ENCODE measurements at regions not wholly inside any gene's neighbourhood (a gene's known extent, or its start where the extent isn't known, plus 50 kb on each side); places are given as distances from the start of the nearest gene placed in this dataset.
A peak's percentile ranks its signal among the peaks of the same experiment; 100 is the strongest.
"Not testable (repeated sequence)": the region's sequence is repeated elsewhere in the genome, so short reads cannot be mapped to it uniquely, and the experiment has no call there.

DNA sequence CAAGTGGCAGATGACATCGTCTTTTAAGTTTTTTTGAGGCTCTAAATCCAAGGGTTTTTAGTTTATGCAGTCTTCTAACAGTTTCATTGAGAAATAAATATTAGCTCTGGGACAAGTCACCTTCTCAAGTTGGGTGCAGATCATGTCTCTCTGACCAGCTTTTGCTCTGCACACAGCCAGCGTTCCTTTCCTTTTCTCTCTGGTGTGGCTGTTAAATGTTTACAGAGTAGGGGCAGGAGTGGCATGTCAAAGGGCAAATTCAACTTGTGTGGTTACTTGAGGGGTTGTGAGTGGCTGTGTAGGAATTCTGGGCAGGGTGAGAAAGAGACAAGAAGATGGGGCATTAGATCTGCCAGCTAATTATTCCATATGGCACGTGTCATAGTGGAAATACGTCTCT lies 187.5 kb upstream of the HMHB1 start:
- no peak for DNase-seq

DNA sequence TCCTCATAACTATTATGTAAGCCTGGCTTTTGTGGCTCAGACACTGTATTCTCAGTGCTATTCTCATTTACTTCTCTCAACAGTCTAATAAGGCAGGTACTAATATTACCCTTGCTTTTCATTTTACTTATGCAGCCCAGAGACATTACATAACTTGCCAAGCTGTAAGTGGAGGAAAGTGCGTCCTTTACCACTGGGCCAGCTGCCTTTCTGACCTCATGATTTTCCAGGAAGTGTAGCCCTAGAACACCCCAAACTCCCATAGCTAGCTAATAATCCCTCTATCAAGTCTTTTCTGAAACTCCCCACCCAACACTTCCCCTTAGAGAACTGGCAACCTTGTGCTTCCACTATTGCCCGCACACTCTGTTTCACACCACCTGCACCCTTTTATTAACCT lies 192.9 kb upstream of the HMHB1 start:
- DNase-seq, result peak; percentile 45

DNA sequence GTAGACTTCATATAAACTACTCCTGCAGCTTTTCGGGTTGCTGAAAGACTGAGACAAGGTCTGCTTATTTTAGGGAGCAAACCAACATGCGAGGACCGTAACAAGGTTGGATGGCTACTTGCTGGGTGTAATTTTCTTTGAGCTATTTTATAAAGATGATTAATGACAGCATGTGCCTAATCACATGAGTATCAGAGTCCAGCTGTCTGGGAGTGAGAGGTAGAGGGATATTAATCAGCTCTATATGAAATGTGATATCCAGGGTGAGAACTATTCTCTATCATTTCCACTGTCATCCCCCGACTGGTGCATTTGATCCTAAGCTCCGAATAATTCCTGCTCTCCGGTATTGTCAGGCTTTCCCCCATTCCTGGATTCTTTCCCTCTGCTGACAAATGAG lies 193.8 kb upstream of the HMHB1 start:
- no peak for DNase-seq

DNA sequence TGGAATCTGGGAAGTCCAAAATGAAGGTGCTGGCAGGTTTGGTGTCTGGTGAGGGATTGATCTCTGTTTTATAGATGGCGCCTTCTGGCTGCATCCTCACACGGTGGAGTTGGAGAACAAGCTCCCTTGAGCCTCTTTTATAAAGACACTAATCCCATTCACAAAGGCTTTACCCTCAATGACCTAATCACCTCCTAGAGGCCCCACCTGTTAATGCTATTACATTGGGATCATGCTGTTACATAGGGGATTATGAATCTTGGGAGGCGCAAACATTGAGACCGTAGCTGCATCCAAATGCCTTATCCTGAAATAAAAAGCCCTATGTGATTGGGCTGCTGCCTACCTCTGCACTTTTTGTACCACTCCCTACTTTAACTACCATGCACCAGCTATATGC lies 197.1 kb upstream of the HMHB1 start:
- DNase-seq, result no peak

DNA sequence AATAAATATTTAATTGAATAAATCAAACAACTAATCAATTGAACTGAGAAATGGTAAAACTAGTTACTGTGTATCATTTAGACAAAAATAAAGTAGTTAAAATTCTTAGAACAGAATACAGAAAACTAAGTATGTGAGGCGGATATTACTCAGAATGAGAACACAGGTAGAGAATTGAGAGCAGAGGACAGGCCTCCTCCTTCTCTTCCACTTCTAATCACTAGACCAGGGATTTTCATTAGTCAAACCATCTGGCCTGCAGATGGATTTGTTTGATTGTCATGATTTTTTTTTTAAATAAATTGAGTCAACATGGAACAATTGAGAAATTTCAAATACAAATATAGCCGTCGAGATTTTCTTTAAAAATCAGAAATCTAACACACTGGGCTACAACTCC lies 198.6 kb upstream of the HMHB1 start:
- DNase-seq, result no peak

DNA sequence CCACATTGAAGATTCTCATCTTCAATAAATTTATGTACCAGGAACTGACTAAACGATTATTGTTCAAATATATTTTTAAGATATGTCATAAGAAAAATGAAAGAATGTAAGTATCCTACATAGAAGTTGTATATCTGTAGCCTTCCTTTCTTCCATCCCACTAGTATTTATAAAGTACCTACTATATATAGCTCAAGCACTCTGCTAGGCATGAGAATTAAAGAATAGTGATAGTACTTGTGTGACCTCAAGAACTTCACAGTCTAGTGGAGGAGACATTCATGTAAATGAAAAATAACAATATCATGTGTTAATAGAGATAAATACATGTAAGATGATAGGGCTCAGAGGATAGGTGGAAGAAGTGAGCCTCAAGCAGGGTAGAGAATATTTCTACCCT lies 201.0 kb upstream of the HMHB1 start:
- DNase-seq, result no peak

DNA sequence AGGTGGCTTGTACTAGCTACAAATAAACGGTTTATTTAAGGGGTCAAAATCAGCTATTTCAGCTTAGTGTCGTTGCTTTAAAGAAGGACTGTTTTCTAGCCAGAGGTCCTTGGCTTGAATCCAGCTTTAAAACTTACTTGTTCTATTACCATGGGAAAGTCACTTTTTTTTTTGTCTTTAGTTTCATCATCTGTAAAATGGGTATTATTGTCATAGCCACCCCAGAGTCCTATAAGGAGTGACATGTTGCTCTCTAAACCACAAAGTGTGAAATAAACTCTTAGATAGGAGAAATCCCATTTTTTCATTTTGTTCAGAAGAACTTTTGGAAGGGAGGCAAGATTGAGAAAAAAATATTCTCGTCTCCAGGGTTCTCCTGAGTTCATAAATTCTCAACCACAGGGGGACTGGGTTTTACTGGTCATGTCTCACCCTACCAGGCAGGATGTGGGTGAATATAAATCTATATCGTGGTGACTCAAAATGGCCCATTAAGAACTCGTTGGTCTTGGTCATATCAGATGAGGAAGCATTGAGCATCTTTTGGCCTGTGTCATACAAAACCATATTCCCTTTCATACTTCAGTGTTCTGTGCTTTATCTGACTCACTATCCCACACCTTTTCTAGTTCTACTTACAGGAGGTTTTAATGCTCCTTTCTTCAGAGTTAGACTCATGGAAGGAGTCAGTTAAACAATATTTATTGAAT lies 202.7 kb upstream of the NR3C1 start:
- DNase-seq, result no peak

DNA sequence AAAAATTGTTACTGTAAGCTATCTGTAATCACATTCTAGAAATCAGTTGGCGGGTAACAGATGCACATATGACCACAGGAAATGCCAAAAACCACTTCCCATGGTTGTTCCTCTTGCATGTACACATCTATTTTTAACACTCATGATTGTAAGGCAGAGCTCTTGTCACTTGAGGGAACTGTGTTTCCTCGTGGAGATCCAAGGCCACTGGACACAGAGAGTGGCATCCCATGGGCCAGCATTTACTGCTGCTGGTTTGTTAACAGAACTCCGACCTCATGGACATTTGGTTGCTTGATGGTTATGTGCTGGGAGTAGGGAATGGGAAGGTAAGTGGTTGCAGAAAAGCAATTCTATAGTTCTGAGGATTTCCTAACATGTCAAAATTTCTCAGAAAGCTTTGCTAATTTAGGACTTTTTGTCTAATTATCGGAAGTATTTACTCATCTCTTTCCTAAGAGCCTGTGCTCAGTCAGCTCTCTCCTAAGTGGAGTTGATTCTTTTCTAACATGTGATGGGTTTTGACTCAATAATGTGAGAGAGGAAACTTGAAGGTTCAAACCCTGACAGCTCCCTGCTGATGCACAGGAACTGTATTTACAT lies 202.0 kb upstream of the NR3C1 start:
- DNase-seq, result no peak

DNA sequence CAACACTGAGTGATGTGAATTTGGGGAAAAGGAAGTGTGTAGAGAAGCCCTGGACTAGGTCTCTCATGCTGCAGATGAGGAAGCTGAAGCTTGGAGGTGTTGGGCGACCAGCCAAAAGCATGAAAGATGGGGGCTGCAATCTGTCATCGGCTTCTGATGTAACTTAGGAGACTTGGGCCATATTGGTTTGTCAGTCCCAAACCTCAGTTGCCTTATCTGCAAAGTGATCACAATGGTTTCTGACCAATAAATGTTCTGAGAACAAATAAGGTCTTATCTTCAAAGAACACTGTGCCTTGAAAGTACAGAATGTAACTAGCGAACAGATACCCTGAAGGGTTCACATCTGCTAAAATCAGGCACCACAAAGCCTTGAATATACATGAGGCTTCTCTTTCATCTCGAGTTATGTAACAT lies 198.4 kb upstream of the NR3C1 start:
- DNase-seq, result no peak

DNA sequence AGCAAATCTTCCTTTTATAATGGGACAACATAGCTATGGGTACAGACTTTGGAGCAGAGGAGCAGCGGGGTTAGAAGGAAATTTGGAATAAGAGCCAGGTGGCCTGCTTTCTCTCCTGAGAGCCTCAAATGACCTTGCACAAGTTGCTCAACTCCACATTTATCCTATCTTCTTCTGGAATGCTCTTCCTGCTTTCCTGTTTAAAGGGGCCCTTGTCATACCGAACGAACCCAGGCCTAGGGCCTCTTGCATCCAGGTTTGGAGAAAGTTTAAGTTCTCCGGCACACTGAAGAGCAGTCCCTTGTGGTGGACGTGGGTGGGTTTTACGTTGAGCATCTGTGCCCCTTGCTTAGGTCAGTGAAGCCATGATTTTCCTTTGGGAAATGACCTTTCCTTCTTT lies 197.9 kb upstream of the NR3C1 start:
- DNase-seq, result no peak

DNA sequence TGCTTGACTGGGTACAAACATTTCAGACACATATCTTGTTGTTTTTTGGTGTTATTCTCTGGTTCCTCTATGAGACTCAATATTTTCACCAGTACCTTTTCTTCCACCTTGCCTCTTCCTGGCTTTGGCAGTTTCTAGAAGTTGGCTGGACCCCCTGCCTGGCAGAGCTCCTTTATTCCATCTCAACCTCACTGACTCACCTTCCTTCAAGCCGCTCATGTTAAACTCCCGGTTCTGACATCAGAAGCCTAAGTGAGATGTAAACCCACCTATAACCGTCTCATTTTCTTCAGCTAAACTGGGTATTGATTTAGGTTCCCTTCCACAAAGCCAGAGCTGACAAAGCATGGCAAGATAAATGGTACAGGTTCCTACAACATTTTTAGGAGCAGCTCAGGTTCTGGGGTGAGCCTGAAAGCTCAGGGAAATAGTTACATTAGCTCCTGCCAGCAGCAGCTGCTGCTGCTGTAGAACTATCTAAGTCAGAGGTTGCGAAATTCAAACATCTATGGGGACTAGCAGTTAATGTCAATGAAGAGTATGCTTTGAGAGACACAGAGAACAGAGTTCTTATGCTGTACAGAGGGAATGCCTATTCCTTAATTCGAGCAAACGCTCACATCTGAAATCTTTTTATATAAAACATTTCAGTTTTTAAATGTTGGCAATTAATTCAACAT lies 197.1 kb upstream of the NR3C1 start:
- DNase-seq, result peak; percentile 54

DNA sequence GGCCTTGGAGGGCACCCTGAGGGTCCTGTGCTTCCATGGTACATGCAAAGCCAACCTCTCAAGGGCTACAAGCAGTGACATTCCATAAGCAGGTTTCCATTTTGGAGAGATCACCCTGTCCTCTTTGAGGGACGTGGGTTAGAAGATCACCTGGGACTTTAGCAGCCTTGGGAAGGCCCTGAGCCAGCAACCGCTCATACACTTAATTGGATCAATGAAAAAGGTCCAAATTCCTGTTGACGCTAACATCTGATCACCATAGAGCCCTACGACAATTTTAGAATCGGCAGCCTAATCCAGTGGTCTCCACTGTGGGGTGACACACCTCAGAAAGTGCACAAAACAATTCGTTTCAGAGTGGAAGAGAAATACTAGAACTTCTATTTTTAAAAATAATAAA lies 196.0 kb upstream of the NR3C1 start:
- DNase-seq, result no peak

DNA sequence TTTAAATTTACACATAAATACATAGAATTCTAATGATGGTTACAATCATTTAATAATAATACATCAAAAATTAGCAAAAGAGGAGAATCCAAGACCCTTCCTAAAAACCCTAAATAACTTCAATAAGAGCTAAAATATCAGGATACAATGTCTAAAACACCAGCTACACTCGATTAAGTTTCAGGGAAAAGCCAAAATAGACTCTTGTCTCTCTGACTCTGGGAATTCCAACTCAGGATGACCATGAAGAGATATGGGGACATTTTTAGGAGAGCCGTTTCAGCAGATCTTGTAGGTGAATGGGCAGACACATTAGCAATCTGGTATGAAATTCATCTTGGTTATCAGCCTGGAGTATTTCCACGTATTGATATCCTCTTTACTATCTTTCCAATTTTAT lies 193.3 kb upstream of the NR3C1 start:
- DNase-seq, result no peak

DNA sequence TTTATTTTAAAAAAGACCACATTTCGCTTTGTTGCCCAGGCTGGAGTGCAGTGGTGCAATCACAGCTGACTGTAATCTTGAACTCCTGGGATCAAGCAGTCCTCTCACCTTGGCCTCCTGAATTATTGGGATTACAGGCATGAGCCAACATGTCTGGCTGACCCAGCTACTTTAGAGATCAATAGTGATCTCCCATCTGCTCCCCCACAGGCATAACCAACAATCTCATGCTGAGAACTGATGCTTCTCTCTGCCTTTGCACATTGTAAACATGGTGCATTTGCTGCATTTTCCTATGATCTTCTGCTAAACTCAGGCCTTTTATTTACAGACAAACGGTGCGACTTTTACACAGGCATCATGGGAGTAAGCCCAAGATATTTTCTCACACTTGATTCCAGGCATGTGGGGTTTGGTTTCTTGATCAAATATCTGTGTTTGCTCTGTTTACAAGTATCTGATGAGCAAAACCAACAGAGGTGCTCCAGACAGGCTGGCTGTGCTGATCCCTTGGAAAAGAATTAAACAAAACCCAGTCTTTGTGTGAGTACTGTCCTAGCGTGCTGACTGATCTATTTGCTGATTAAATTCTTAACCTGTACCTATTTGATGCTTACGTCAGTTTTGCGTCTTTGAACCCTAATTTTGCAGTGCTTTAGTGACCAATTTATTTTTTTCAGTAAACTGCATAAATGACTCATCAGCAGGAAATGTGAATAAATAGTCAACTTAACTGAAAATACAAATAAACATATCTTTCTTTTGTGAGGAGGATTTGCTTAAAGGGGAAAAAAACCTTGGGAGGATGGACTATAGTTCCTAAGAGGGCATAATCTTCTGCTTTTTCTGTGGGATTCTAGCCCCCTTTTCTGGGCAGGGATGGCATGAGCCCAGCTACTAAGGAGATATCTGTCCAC lies 191.7 kb upstream of the NR3C1 start:
- no peak for DNase-seq

DNA sequence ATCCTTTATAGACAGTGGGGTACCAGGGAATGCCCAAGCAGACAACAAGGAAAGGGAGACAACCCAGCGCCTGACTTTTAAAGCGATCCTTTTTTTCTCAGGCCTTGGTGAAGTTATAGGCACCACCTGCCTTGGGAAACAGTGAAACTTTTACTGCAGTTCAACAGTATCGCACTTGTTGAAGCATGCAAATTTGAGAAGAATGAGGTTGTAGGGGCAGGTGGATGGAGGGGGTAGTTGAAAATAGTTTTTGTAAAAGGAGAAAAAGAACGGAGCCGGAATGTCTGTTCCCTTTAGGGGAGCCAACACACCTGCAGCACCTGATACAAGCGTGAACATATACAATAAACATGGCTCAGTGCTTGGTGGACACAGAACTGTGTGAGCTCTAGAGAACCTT lies 190.2 kb upstream of the NR3C1 start:
- DNase-seq, result no peak

DNA sequence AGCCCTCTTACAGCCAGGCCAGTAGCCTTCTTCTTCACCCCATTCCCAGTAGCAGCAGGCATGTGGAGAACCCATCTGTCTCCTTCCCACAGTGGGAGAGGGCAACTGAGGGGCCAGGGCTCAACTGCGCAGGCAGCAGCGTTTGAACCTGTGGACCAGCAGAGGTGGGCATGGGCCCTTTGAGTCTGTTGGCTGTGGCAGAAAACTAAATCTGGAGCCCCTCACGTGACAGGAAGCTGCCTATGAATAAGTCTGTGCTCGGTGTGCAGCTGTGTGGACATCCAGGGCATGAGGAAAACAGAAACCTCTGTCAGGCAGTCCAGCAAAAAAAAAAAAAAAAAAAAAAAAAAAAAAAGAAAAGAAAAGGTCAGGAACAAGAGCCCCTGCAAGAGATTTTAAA lies 189.2 kb upstream of the NR3C1 start:
- DNase-seq, result no peak

DNA sequence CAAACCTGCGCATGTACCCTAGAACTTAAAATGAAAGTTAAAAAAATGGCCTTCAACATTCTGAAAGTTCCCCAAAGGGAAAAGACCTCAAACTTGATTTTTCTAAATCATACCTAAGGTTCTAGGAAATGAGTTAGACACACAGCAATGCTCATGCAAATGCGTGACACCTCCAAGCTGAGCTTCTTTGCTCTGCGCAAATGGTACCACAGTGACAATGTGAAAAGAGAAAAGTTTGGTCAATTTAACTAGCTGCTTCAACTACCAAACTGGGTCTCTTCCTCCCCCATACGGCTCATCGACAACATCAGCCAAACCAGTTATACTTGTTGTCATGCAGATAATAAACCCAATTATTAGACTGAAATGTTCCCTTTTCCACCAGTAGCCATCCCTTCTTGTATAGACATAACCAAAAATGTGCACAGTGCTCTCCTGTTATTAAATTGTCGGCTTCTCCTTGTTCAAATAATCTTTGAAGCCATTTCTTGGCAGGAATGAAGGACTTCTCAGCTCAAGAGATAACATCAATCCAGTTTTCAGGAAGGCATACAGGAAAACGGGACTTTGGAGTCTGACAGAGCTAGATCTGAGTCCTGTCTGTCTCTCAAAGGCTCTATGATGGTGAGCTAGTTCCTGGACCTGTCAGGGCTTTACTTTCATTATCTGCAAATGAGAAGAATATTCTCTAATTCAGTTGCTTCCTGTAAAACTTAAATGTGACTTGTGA lies 185.6 kb upstream of the NR3C1 start:
- no peak for DNase-seq

DNA sequence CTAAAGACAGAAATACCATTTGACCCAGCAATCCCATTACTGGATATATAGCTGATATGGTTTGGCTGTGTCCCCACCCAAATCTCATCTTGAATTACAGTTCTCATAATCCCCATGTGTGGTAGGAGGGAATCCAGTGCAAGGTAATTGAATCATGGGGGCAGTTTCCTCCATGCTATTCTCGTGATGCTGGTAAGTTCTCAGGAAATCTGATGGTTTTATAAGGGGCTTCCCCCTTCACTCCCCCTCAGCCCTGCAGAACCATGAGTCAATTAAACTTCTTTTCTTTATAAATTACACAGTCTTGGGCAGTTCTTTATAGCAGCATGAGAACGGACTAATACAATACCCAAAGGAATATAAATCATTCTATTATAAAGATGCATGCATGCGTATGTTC lies 184.6 kb upstream of the NR3C1 start:
- DNase-seq, result not testable (repeated sequence)

DNA sequence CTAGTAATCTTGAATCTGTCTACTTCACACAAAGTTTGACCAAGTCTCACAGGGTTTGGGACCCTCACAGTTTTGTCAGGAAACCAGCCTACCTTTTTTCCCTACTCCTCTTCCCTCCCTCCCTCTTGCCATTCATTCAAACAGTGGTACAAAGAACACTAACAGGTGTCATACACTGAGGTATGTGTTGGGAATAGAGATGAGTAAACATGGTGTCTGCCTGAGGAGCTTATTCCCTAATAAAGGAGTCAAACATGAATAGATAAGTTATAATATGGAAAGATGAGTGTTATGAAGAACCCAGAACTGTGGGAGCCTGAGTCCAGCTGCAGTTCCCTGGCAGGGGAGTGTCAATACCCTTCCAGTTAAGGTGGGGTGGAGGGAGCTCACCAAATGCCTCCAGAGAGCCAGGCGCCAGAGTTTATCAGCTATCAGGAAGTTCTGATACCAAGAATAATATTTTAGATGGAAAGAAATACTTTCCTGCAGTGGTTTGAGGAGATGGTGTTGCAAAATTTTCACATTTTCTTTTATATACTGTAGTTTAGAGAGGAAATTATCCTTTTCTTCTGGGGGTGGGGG lies 183.4 kb upstream of the NR3C1 start:
- no peak for DNase-seq

DNA sequence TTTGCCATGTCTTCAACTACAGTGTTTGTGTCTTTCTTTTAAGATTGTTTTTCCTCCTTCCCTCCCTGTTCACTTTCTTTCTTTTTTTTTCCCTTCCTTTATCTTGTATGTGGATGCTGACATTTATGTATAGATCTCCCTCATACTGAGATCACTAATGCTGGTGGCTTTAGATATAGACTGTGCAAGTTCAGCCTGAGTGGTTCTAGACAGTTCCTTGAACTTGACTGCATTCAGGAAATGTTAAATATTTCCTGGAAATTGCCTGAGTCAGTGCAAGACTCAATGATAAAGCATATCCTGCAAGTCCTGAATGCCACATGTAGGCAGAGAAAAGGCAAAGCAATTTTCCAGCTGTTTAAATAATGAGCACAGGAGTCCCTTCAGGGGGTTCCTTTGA lies 182.5 kb upstream of the NR3C1 start:
- no peak for DNase-seq

DNA sequence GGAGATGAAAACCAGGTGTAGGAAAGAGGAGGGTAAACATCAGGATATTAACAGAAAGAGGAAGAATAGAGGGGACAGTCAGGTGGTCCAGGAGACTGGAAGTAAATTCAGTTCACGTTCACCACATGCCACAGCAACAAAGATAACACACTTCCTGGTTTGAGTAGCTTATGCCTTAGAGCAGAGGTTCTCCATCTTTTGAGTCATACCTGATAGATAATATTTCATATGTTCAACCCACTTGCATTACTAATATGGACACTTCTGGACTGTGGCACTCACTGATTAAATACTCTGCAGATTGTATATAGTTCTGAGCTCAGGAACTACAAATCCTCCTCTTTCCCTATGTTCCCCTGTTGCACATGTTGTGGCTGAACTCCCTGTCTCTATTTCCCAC lies 179.9 kb upstream of the NR3C1 start:
- DNase-seq, result no peak

DNA sequence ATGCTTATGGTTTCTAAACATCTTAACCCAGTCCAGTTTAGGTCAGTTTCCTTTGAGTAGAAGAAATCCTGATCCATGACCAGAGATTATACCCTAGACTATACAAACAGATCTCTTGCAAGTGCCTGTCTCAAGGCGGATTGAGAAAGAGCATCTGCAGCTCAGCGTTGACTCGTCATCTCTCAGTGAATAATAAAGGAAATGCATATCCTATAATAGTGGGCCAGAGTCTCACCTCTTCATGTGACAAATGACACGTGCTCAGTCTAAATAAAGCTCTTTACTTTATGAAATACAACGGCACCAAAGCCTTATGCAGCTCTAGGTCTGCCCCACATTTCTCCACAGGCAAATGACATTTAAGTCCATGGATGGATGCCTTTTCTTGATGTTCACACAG lies 179.4 kb upstream of the NR3C1 start:
- no peak for DNase-seq

All from hindlimb muscle (tissue), 1 donor.